Brain microvascular endothelial cell (primary cell): ENCODE measurements at regions not wholly inside any gene's neighbourhood (a gene's known extent, or its start where the extent isn't known, plus 50 kb on each side); places are given as distances from the start of the nearest gene placed in this dataset.

Experiments used
- DNase-seq: peaks from one replicate; pipeline ENCODE4 v3.0.0-alpha.2; 2020
- H3K27ac ChIP-seq: fragments of 250-450 bp; sonication (Bioruptor Pico); 2 replicates; pipeline ENCODE4 v1.5.1; 2020; ENCODE audit warnings: mild to moderate bottlenecking, moderate library complexity
- H3K27me3 ChIP-seq: fragments of 250-450 bp; sonication (Bioruptor Pico); replicated peaks from 2 replicates; pipeline ENCODE4 v1.5.1; 2020; ENCODE audit warnings: mild to moderate bottlenecking
- H3K36me3 ChIP-seq: fragments of 250-450 bp; sonication (Bioruptor Pico); replicated peaks from 2 replicates; pipeline ENCODE4 v1.5.1; 2020; ENCODE audit warnings: mild to moderate bottlenecking
- H3K4me3 ChIP-seq: 2 replicates; pipeline ENCODE4 v1.5.1; 2011; ENCODE audit warnings: low read depth, mild to moderate bottlenecking, control low read depth, low read length, moderate library complexity
- in situ Hi-C: cut with HindIII; loops from 2 replicates; pipeline ENCODE4 v1.10.0; 2017; ENCODE audit warnings: low sequenced_read_pairs, low pct_ligation_motif_present
- TF ChIP-seq, protein P1 (sequence below): IDR thresholded peaks from 2 replicates; pipeline ENCODE4 v1.5.1; 2011; ENCODE audit warnings: low read depth, mild to moderate bottlenecking, moderate library complexity, low read length, control low read depth, inconsistent platforms; ENCODE audit errors: missing control alignments

DNA sequence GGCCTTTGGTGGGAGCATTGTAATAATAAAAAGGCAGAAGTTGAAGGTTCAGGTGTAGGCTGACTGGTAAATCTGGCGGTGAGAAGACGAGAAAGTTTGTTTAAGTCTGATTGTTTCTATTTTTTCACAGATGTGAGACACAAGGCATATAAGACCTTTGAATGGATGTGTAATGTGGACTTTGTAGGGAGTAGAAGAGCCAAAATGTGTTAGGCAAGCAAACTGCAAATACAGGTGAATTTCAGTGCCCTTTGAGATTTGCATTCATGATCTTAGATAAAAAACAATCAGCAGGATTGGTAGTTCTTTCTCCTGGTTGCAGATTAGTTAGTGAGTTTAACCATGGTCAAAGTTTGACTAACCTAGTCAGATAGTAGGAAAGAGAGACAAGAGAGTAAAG, 238.9 kb downstream of the FRK start:
- no peak for DNase-seq
- Histone ChIP-seq H3K36me3 (no peaks in the 10 kb centered on the region), H3K27ac (no peak overlapping the region), H3K4me3 (no peak overlapping the region), H3K27me3 (no peaks in the 10 kb centered on the region)
- in situ Hi-C loops = no loop called here
- TF ChIP-seq, protein P1, sequence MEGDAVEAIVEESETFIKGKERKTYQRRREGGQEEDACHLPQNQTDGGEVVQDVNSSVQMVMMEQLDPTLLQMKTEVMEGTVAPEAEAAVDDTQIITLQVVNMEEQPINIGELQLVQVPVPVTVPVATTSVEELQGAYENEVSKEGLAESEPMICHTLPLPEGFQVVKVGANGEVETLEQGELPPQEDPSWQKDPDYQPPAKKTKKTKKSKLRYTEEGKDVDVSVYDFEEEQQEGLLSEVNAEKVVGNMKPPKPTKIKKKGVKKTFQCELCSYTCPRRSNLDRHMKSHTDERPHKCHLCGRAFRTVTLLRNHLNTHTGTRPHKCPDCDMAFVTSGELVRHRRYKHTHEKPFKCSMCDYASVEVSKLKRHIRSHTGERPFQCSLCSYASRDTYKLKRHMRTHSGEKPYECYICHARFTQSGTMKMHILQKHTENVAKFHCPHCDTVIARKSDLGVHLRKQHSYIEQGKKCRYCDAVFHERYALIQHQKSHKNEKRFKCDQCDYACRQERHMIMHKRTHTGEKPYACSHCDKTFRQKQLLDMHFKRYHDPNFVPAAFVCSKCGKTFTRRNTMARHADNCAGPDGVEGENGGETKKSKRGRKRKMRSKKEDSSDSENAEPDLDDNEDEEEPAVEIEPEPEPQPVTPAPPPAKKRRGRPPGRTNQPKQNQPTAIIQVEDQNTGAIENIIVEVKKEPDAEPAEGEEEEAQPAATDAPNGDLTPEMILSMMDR = no peak

DNA sequence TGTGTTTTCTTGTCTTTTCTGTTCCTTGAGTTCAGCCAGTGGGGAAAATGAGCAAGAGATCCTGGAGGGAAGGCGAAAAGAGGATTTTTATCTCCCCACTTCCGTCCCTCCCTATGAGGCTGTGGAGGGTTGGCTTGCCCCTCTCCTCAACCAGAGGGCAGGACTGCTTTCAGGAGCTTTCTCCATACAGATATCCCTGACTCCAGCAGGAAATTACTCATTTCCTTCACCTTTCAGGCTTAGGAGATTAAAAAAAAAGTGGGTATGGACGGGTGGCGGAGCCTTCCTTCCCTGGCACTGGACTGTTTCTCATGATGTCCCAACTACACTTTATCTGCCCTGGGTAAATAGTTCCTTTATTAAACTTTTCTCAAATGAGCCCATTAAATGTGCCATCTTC, 241.2 kb downstream of the FRK start:
- Histone ChIP-seq H3K27me3 (no peaks in the 10 kb centered on the region), H3K36me3 (no peaks in the 10 kb centered on the region), H3K27ac (no peak overlapping the region), H3K4me3 (no peak overlapping the region)
- no peak for DNase-seq
- in situ Hi-C loops = no loop called here
- TF ChIP-seq, protein P1 = no peak

DNA sequence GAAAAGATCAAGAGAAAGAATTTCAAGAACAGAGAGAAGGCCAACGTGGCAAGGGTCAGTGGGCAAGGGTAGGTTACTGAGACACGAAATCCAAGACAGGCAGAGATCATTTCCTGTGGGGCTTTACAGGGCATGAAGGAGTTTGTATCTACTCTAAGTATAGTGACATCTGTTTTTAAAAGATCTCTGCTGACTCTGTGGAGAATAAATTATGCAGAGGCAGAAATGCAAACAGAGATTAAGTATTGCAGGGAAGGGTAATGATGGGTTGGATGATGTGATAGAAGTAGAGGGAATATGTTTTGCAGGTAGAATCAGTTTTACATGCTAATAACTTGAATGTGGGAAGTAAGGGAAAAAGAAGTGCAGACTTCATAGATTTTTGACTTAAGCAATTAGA, 243.5 kb downstream of the FRK start:
- no peak for DNase-seq
- Histone ChIP-seq H3K4me3 (no peak overlapping the region), H3K36me3 (no peaks in the 10 kb centered on the region), H3K27ac (no peak overlapping the region), H3K27me3 (no peaks in the 10 kb centered on the region)
- in situ Hi-C loops = no loop called here
- TF ChIP-seq, protein P1 = no peak

DNA sequence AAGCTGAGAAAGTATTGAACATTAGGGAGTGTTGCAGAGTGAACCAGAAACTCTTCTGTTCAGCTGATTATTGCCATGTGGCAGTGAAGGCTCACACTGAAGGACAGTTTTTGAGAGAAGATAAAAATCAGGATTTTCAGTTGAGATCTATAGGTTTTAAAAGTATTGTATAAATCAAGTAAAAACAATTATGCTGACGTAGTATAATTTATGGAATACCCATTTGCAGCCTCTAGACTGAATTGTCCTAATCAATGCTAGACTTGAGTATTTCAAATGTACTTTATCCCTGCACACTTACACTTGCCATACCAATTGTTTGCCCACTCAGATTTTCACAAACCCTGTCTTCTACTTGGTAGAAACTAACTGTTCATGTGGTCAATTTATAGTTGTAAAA, 245.8 kb downstream of the FRK start:
- Histone ChIP-seq H3K27me3 (no peaks in the 10 kb centered on the region), H3K27ac (no peak overlapping the region), H3K36me3 (no peaks in the 10 kb centered on the region), H3K4me3 (no peak overlapping the region)
- DNase-seq = no peak
- in situ Hi-C loops = no loop called here
- TF ChIP-seq, protein P1 = no peak

DNA sequence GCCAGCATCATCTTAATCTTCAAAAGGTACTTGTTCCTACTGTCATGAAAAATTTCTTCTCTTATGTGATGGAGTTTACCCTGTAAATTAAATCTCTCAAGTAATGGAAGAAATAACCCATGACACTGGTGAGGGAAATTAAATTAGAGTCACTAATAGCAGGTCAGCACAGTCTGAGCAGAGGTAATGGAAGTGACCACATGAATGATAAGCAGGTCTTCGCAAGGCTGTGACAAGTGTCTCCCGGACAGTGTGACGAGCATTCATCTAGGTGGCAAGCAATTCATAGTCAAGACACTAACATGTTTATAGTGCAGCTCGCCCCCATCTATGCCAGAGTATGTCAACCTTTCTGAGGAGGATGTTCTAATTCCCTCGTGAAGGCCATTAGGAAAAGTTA, 249.2 kb downstream of the FRK start:
- in situ Hi-C loops = no loop called here
- DNase-seq = no peak
- TF ChIP-seq, protein P1 = no peak
- H3K36me3 ChIP-seq = no peaks in the 10 kb centered on the region
- H3K4me3 ChIP-seq = no peak overlapping the region
- H3K27me3 ChIP-seq = no peaks in the 10 kb centered on the region
- H3K27ac ChIP-seq = no peak overlapping the region

DNA sequence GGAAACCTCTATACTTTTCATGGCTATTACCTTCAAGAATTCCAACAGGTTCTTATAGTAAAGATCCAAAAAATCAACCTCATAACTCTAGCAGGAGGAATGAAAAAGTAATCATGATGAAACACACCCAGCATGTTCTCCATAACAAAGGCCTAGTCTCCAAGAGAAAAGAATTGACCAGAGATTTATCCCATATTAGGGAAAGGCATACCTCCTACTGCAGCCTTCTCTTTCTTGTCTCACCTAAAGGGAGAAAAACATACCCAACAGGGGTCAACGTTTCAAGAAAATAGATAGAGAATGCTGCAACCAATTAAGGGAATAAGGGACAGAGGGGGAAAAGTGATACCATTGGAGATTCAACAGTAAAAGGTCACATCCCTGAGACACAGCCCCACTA, 262.5 kb downstream of the FRK start:
- in situ Hi-C loops = no loop called here
- H3K36me3 ChIP-seq = no peaks in the 10 kb centered on the region
- no peaks in the 10 kb centered on the region for H3K27me3 ChIP-seq
- H3K27ac ChIP-seq = no peak overlapping the region
- no peak for DNase-seq
- TF ChIP-seq, protein P1 = no peak
- no peak overlapping the region for H3K4me3 ChIP-seq
